Heart left ventricle (tissue), 13 donors: ENCODE measurements at regions not wholly inside any gene's neighbourhood (a gene's known extent, or its start where the extent isn't known, plus 50 kb on each side); places are given as distances from the start of the nearest gene placed in this dataset.

Source experiments
- CTCF ChIP-seq, 12 donors: fragments of 200-600 bp; sonication (generic) in 4 of 12; IDR thresholded peaks; one replicate each; pipeline versions ENCODE4 v1.5.0 to v1.8.0; 2018 to 2022; ENCODE audit warnings: antibody characterized with exemption in 12 of 12, mild to moderate bottlenecking in 5 of 12
- POLR2A ChIP-seq, 2 donors: fragments of 450-650 bp; IDR thresholded peaks; one replicate each; pipeline ENCODE4 v1.6.1; 2017; ENCODE audit warnings: antibody characterized with exemption in 2 of 2, mild to moderate bottlenecking in 2 of 2, moderate library complexity in 2 of 2
- donor health status: ischemic (EF 13 %, LVEDD 7.1; RV severe dilation, severe dysfunction).
- donor health status: DM: no; HTN: yes; CAD: no.
- donor health status: DM: no; HTN: no; CAD: no.
- donor health status: ischemic (EF 25% LVEDD 6.9; RV normal size, moderate dysfunction).
- donor health status: ischemic (EF 25% LVEDD 5.7; RV mildly dilated, moderate dysfunction).
- donor health status: ischemic (EF 35%, LVEDD 5.7; RV mildly dilated, moderate dysfunction).
- donor health status: nonischemic (EF 11% LVEDD 7.7; RV severe dilation, severe dysfunction).
- donor health status: DM: yes; HTN: yes; CAD: no.
- donor health status: PGD.
- donor health status: ischemic (EF 29% LVEDD 5.4; RV normal size, mild dysfunction).
- donor health status: nonischemic (EF 23%, LVEDD 6.1; RV moderate dilation, normal function).

DNA sequence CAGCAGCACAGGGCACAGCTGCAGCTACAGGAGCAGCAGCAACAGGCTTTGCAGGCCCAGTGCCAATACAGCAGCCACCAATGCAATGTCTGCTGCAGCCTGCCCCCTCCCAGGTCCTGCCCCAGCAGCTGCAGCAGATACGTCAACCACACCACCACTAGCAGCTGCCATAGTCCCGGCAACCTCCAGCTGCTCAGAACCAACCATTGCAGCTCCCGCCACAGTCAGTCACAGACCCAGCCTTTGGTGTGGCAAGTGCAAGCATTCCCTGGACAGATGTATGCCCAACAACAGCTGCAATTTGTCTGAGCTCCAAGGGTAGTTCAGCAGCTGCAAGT lies 53.3 kb upstream of the TUBA3E start:
- TF ChIP-seq CTCF (IDR thresholded peaks at IDR 0.05) (no peak), POLR2A (IDR thresholded peaks at IDR 0.05) (no peak)
